GM20000 (cell line): ENCODE measurements at regions not wholly inside any gene's neighbourhood (a gene's known extent, or its start where the extent isn't known, plus 50 kb on each side); places are given as distances from the start of the nearest gene placed in this dataset.

Experiments used
- DNase-seq: peaks from one replicate; pipeline ENCODE4 v3.0.0; 2012; ENCODE audit warnings: low spot score
- CTCF ChIP-seq: IDR thresholded peaks from 2 replicates; pipeline ENCODE4 v1.5.1; 2012; ENCODE audit warnings: mild to moderate bottlenecking, control low read depth; ENCODE audit errors: extremely low read depth, missing control alignments

- no peak for TF ChIP-seq CTCF
- no peak for DNase-seq
Measured at GRCh38 chr7:68509054-68509453, 1089.2 kb upstream of the AUTS2 start.

DNA sequence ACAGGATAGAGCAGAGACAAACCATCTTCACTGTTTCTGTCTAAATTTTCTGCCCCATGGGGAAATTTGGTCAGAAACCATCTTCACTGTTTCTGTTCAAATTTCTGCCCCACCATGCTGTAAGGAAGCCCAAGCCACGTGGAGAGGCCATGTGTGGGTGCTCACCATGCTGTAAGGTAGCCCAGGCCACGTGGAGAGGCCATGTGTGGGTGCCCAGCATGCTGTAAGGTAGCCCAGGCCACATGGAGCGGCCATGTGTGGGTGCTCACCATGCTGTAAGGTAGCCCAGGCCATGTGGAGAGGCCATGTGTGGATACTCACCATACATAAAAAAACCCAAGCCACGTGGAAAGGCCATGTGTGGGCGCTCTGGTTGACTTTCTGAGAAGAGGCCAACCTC, 1088.7 kb upstream of the AUTS2 start:
- DNase-seq, result no peak
- TF ChIP-seq CTCF, result no peak

DNA sequence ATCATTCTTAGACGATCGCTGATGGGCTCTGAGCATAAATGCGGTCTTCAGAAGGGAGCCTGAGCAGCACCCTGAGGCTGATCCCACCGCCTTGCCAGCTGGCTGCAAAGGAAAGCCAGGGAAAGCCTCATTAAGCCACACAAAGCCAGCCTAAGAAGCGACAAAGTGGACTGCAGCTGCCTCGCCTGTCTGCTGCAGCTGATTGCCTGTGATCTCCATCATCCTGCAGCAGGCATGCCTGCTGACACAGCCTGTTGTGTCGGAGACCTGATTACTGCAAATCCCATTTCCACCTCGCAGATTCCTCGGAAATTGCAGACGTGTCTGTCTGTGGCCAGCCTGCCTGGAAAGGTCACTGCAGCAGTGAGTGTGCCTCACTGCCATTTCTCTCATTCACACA, 1087.0 kb upstream of the AUTS2 start:
- no peak for TF ChIP-seq CTCF
- no peak for DNase-seq

GRCh38 chr7:68512466-68512865, 1085.8 kb upstream of the AUTS2 start:
- TF ChIP-seq CTCF, result no peak
- DNase-seq, result no peak

GRCh38 chr7:68518060-68518459, 1080.2 kb upstream of the AUTS2 start:
- no peak for DNase-seq
- TF ChIP-seq CTCF, result no peak

- DNase-seq, result no peak
- TF ChIP-seq CTCF, result no peak
Measured at GRCh38 chr7:68524126-68524525, 1074.1 kb upstream of the AUTS2 start.

- TF ChIP-seq CTCF, result no peak
- no peak for DNase-seq
Measured at GRCh38 chr7:68529221-68529620, 1069.1 kb upstream of the AUTS2 start.
